Caco-2 (cell line): ENCODE measurements at regions not wholly inside any gene's neighbourhood (a gene's known extent, or its start where the extent isn't known, plus 50 kb on each side); places are given as distances from the start of the nearest gene placed in this dataset.

Source experiments
- BruUV-seq: library from RNA; stranded (reverse); fragments of 400-500 nt; replicated peaks from 2 replicates; lab custom pipeline; 2021; lab: Mats Ljungman, UMichigan
- CTCF ChIA-PET: fragments of 300-600 bp; sonication (Branson Sonifier 250); formaldehyde crosslinking; loops from one replicate; lab custom pipeline; 2022; ENCODE audit warnings: antibody characterized with exemption; lab: Charles Lee
- POLR2A ChIA-PET: fragments of 300-600 bp; sonication (Branson Sonifier 250); formaldehyde crosslinking; loops from one replicate; lab custom pipeline; 2022; ENCODE audit warnings: antibody characterized with exemption; lab: Charles Lee
- DNase-seq, 2 experiments: peaks; one replicate each; pipeline versions ENCODE4 v3.0.0 to v3.0.0-alpha.2; 2020 to 2022
- H3K27me3 ChIP-seq: replicated peaks from 2 replicates; pipeline ENCODE4 v1.6.0; 2011; ENCODE audit warnings: low read length; ENCODE audit not compliant: control insufficient read depth, insufficient read depth
- H3K36me3 ChIP-seq: 2 replicates; pipeline ENCODE4 v1.5.1; 2011; ENCODE audit warnings: low read length; ENCODE audit not compliant: control insufficient read depth, insufficient read depth
- H3K4me1 ChIP-seq: fragments of 250-450 bp; sonication (Bioruptor Pico); 2 replicates; pipeline ENCODE4 v1.5.1; 2020; ENCODE audit warnings: mild to moderate bottlenecking
- H3K4me3 ChIP-seq: 2 replicates; pipeline ENCODE4 v1.5.1; 2011; ENCODE audit warnings: low read depth, mild to moderate bottlenecking, control low read depth, low read length
- H3K9me3 ChIP-seq: fragments of 250-450 bp; sonication (Bioruptor Pico); 2 replicates; pipeline ENCODE4 v1.5.1; 2020; ENCODE audit warnings: mild to moderate bottlenecking, moderate library complexity
- H3K27ac Mint-ChIP-seq: one replicate; pipeline ENCODE4 v1.8.0; 2022; ENCODE audit warnings: mixed read lengths; ENCODE audit not compliant: unreplicated experiment
- H3K27me3 Mint-ChIP-seq: one replicate; pipeline ENCODE4 v1.8.0; 2022; ENCODE audit warnings: mixed read lengths; ENCODE audit not compliant: insufficient read depth, unreplicated experiment
- H3K36me3 Mint-ChIP-seq: one replicate; pipeline ENCODE4 v1.8.0; 2022; ENCODE audit warnings: mild to moderate bottlenecking, mixed read lengths; ENCODE audit not compliant: insufficient read depth, unreplicated experiment
- H3K4me1 Mint-ChIP-seq: one replicate; pipeline ENCODE4 v1.8.0; 2022; ENCODE audit warnings: low read depth, mixed read lengths; ENCODE audit not compliant: unreplicated experiment
- H3K4me3 Mint-ChIP-seq: one replicate; pipeline ENCODE4 v1.8.0; 2022; ENCODE audit warnings: mild to moderate bottlenecking, moderate library complexity, mixed read lengths; ENCODE audit not compliant: unreplicated experiment
- H3K9me3 Mint-ChIP-seq: one replicate; pipeline ENCODE4 v1.8.0; 2022; ENCODE audit warnings: mixed read lengths; ENCODE audit not compliant: unreplicated experiment
- intact Hi-C: fragments of 100-400 bp; cut with micrococcal nuclease; formaldehyde crosslinking; loops from one replicate; pipeline ENCODE4 v1.10.0; 2022; ENCODE audit not compliant: unreplicated experiment
- TF ChIP-seq, protein P1 (sequence below), 2 experiments: fragments of 200-600 bp in 1 of 2; IDR thresholded peaks; 1 replicate in 1 of 2; 2 replicates in 1 of 2; pipeline versions ENCODE4 v1.5.1 to v1.8.0; 2011 to 2022; ENCODE audit warnings: antibody characterized with exemption in 1 of 2, control low read depth in 1 of 2, inconsistent platforms in 1 of 2, low read depth in 1 of 2, low read length in 1 of 2, mild to moderate bottlenecking in 1 of 2, moderate library complexity in 1 of 2; ENCODE audit not compliant: insufficient read depth in 1 of 2, severe bottlenecking in 1 of 2, unreplicated experiment in 1 of 2

- Histone ChIP-seq H3K4me3 (no peak overlapping the region), H3K27me3 (no peaks in the 10 kb centered on the region), H3K36me3 (no peaks in the 10 kb centered on the region), H3K9me3 (no peaks in the 10 kb centered on the region), H3K4me1 (no peaks in the 10 kb centered on the region; the same call in 1 of the 2 replicates)
- Mint-ChIP-seq H3K4me3 (no peak overlapping the region), H3K9me3 (no peaks in the 10 kb centered on the region), H3K27ac (no peak overlapping the region), H3K27me3 (no peaks in the 10 kb centered on the region), H3K4me1 (no peaks in the 10 kb centered on the region), H3K36me3 (no peaks in the 10 kb centered on the region)
- BruUV-seq: no TSS peak
- POLR2A ChIA-PET: no interaction called here
- no peak for DNase-seq
- TF ChIP-seq, protein P1, sequence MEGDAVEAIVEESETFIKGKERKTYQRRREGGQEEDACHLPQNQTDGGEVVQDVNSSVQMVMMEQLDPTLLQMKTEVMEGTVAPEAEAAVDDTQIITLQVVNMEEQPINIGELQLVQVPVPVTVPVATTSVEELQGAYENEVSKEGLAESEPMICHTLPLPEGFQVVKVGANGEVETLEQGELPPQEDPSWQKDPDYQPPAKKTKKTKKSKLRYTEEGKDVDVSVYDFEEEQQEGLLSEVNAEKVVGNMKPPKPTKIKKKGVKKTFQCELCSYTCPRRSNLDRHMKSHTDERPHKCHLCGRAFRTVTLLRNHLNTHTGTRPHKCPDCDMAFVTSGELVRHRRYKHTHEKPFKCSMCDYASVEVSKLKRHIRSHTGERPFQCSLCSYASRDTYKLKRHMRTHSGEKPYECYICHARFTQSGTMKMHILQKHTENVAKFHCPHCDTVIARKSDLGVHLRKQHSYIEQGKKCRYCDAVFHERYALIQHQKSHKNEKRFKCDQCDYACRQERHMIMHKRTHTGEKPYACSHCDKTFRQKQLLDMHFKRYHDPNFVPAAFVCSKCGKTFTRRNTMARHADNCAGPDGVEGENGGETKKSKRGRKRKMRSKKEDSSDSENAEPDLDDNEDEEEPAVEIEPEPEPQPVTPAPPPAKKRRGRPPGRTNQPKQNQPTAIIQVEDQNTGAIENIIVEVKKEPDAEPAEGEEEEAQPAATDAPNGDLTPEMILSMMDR (IDR thresholded peaks at IDR 0.05; ENCODE audit: insufficient read depth in 1 of 2, low read depth in 1 of 2, low read length in 1 of 2, severe bottlenecking in 1 of 2, unreplicated experiment in 1 of 2): no peak
- intact Hi-C loops: no loop called here
- CTCF ChIA-PET: no interaction called here
These were observed 359.1 kb downstream of the SLC6A15 start for GRCh38 chr12:84553331-84554117.

- TF ChIP-seq, protein P1 (IDR thresholded peaks at IDR 0.05; ENCODE audit: insufficient read depth in 1 of 2, low read depth in 1 of 2, low read length in 1 of 2, severe bottlenecking in 1 of 2, unreplicated experiment in 1 of 2): no peak
- H3K4me1 ChIP-seq: no peaks in the 10 kb centered on the region; the same call in 1 of the 2 replicates
- no peak for DNase-seq
- Mint-ChIP-seq H3K4me1 (no peaks in the 10 kb centered on the region), H3K27ac (no peak overlapping the region), H3K9me3 (no peaks in the 10 kb centered on the region), H3K4me3 (no peak overlapping the region), H3K36me3 (no peaks in the 10 kb centered on the region), H3K27me3 (no peaks in the 10 kb centered on the region)
- CTCF ChIA-PET: no interaction called here
- no peaks in the 10 kb centered on the region for H3K36me3 ChIP-seq
- intact Hi-C loops: no loop called here
- POLR2A ChIA-PET: no interaction called here
- no TSS peak for BruUV-seq
- H3K27me3 ChIP-seq: no peaks in the 10 kb centered on the region
- H3K9me3 ChIP-seq: no peaks in the 10 kb centered on the region
- no peak overlapping the region for H3K4me3 ChIP-seq
These were observed 361.2 kb downstream of the SLC6A15 start for GRCh38 chr12:84551373-84551772.

GRCh38 chr12:84550518-84550917, 362.1 kb downstream of the SLC6A15 start:
- H3K36me3 Mint-ChIP-seq: no peaks in the 10 kb centered on the region
- no TSS peak for BruUV-seq
- H3K4me3 Mint-ChIP-seq: no peak overlapping the region
- Histone ChIP-seq H3K36me3 (no peaks in the 10 kb centered on the region), H3K4me3 (no peak overlapping the region), H3K27me3 (no peaks in the 10 kb centered on the region), H3K9me3 (no peaks in the 10 kb centered on the region), H3K4me1 (no peaks in the 10 kb centered on the region; the same call in 1 of the 2 replicates)
- TF ChIP-seq, protein P1 (IDR thresholded peaks at IDR 0.05; ENCODE audit: insufficient read depth in 1 of 2, low read depth in 1 of 2, low read length in 1 of 2, severe bottlenecking in 1 of 2, unreplicated experiment in 1 of 2): no peak
- ChIA-PET POLR2A (no interaction called here), CTCF (no interaction called here)
- DNase-seq: no peak
- no peaks in the 10 kb centered on the region for H3K4me1 Mint-ChIP-seq
- no peak overlapping the region for H3K27ac Mint-ChIP-seq
- no peaks in the 10 kb centered on the region for H3K9me3 Mint-ChIP-seq
- H3K27me3 Mint-ChIP-seq: no peaks in the 10 kb centered on the region
- intact Hi-C loops: no loop called here
